A673 (cell line): ENCODE measurements at regions not wholly inside any gene's neighbourhood (a gene's known extent, or its start where the extent isn't known, plus 50 kb on each side); places are given as distances from the start of the nearest gene placed in this dataset.

Experiments used
- BruUV-seq: library from RNA; stranded (reverse); fragments of 400-500 nt; replicated peaks from 2 replicates; lab custom pipeline; 2021; lab: Mats Ljungman, UMichigan
- CTCF ChIA-PET: fragments of 300-600 bp; sonication (Branson Sonifier 250); formaldehyde crosslinking; loops from one replicate; lab custom pipeline; 2022; ENCODE audit warnings: antibody characterized with exemption; lab: Charles Lee
- POLR2A ChIA-PET: fragments of 300-600 bp; sonication (Branson Sonifier 250); formaldehyde crosslinking; loops from one replicate; lab custom pipeline; 2022; ENCODE audit warnings: antibody characterized with exemption; ENCODE audit not compliant: low non-redundant PET; lab: Charles Lee
- DNase-seq: peaks from one replicate; pipeline ENCODE4 v3.0.0-alpha.2; 2015; ENCODE audit warnings: low spot score
- H3K27ac ChIP-seq: fragments of 200-600 bp; sonication (generic); 2 replicates; pipeline ENCODE4 v1.5.1; 2016; ENCODE audit warnings: mixed run types, low read depth, mild to moderate bottlenecking, mixed read lengths, antibody characterized with exemption, low read length; ENCODE audit not compliant: poor library complexity, severe bottlenecking
- H3K27me3 ChIP-seq: fragments of 200-600 bp; sonication (generic); replicated peaks from 2 replicates; pipeline ENCODE4 v1.6.1; 2017; ENCODE audit warnings: mixed run types, low read depth, mild to moderate bottlenecking, mixed read lengths, antibody characterized with exemption, low read length; ENCODE audit not compliant: insufficient read depth, poor library complexity
- H3K36me3 ChIP-seq: fragments of 200-600 bp; sonication (generic); 2 replicates; pipeline ENCODE4 v1.6.1; 2016; ENCODE audit warnings: mixed run types, mild to moderate bottlenecking, mixed read lengths, antibody characterized with exemption, low read length; ENCODE audit not compliant: insufficient read depth, poor library complexity, severe bottlenecking
- H3K4me1 ChIP-seq: fragments of 200-600 bp; sonication (generic); 2 replicates; pipeline ENCODE4 v1.6.1; 2017; ENCODE audit warnings: mixed run types, mild to moderate bottlenecking, mixed read lengths, antibody characterized with exemption, low read length; ENCODE audit not compliant: insufficient read depth, poor library complexity, severe bottlenecking
- H3K4me3 ChIP-seq: fragments of 200-600 bp; sonication (generic); 2 replicates; pipeline ENCODE4 v1.5.1; 2016; ENCODE audit warnings: low read depth, mixed run types, mild to moderate bottlenecking, mixed read lengths, low read length; ENCODE audit not compliant: poor library complexity, severe bottlenecking
- H3K9me3 ChIP-seq: fragments of 200-600 bp; sonication (generic); 2 replicates; pipeline ENCODE4 v1.6.1; 2016; ENCODE audit warnings: mixed run types, low read depth, mild to moderate bottlenecking, mixed read lengths, antibody characterized with exemption, low read length; ENCODE audit not compliant: poor library complexity, severe bottlenecking
- EZH2 ChIP-seq: fragments of 200-600 bp; sonication (generic); IDR thresholded peaks from 2 replicates; pipeline ENCODE4 v1.6.1; 2017; ENCODE audit warnings: borderline replicate concordance, low read depth, mild to moderate bottlenecking, mixed read lengths, antibody characterized with exemption, low read length; ENCODE audit not compliant: poor library complexity, severe bottlenecking
- intact Hi-C: fragments of 100-400 bp; cut with micrococcal nuclease; formaldehyde crosslinking; loops from one replicate; pipeline ENCODE4 v1.10.0; 2022; ENCODE audit not compliant: unreplicated experiment
- TF ChIP-seq, protein P1 (sequence below): fragments of 300-800, 200-600 bp; sonication (generic); conservative IDR thresholded peaks from 2 replicates; pipeline ENCODE4 v1.5.1; 2017; ENCODE audit warnings: low read depth, mild to moderate bottlenecking, antibody characterized with exemption, low read length, moderate library complexity, mixed read lengths

DNA sequence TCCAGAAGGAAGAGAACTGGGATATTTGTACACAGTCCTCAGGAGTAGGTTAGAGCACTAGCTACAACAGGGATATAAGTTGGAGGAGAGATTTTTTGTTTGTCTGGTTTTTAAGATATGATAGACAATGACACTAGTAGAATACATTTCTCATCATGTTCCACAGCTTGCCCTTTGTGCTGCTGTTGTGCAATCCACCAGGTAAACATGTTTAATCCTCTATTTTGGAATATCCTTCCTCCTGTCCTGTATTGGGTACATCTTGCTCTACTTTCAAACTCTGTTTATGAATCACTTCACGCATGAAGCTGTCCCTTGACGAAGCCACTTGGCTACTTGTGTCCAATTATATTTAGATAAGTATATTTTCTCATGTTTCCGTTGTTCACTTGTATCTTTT lies 153.6 kb upstream of the TENT5A start:
- POLR2A ChIA-PET = interaction anchor here (0.6 kb wide), 1 partner anchor 55 kb away, joined by 6 read pairs; no protein-coding TSS in a partner anchor
- CTCF ChIA-PET = no interaction called here
- H3K36me3 ChIP-seq = no peaks in the 10 kb centered on the region
- H3K9me3 ChIP-seq = peaks cover 5% of the 10 kb centered on the region
- BruUV-seq = no TSS peak
- no peak overlapping the region for H3K4me3 ChIP-seq
- H3K27ac ChIP-seq = no peak overlapping the region
- intact Hi-C loops = no loop called here
- H3K4me1 ChIP-seq = no peaks in the 10 kb centered on the region
- no peak for DNase-seq
- no peaks in the 10 kb centered on the region for H3K27me3 ChIP-seq
- no peak for TF ChIP-seq EZH2
- TF ChIP-seq, protein P1, sequence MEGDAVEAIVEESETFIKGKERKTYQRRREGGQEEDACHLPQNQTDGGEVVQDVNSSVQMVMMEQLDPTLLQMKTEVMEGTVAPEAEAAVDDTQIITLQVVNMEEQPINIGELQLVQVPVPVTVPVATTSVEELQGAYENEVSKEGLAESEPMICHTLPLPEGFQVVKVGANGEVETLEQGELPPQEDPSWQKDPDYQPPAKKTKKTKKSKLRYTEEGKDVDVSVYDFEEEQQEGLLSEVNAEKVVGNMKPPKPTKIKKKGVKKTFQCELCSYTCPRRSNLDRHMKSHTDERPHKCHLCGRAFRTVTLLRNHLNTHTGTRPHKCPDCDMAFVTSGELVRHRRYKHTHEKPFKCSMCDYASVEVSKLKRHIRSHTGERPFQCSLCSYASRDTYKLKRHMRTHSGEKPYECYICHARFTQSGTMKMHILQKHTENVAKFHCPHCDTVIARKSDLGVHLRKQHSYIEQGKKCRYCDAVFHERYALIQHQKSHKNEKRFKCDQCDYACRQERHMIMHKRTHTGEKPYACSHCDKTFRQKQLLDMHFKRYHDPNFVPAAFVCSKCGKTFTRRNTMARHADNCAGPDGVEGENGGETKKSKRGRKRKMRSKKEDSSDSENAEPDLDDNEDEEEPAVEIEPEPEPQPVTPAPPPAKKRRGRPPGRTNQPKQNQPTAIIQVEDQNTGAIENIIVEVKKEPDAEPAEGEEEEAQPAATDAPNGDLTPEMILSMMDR = no peak

DNA sequence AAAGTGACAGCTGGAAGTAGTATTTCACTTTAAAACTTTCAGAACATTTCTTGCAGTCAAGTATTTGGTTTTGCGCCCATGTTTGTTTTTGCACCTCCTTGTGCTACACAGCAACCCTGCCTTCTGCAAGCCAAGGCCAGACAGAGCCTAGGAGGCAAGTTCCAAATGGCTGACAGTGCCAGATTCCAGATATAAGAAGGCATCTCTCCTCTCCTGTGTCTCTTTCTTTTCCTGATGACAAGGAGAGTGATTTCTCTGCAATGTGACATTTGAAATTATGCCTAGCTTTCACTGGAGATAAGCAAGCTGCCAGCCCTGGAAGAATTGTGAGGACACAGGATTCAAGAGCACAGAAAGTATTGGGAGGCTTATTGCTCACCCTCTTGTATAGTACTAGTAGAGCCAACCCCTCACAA lies 149.1 kb upstream of the TENT5A start:
- ChIA-PET POLR2A (no interaction called here), CTCF (no interaction called here)
- H3K27ac ChIP-seq = no peak overlapping the region
- no peaks in the 10 kb centered on the region for H3K27me3 ChIP-seq
- intact Hi-C loops = no loop called here
- no peaks in the 10 kb centered on the region for H3K36me3 ChIP-seq
- H3K9me3 ChIP-seq = peaks cover 5% of the 10 kb centered on the region
- no TSS peak for BruUV-seq
- TF ChIP-seq, protein P1 = no peak
- TF ChIP-seq EZH2 = no peak
- no peak for DNase-seq
- no peaks in the 10 kb centered on the region for H3K4me1 ChIP-seq
- H3K4me3 ChIP-seq = no peak overlapping the region

DNA sequence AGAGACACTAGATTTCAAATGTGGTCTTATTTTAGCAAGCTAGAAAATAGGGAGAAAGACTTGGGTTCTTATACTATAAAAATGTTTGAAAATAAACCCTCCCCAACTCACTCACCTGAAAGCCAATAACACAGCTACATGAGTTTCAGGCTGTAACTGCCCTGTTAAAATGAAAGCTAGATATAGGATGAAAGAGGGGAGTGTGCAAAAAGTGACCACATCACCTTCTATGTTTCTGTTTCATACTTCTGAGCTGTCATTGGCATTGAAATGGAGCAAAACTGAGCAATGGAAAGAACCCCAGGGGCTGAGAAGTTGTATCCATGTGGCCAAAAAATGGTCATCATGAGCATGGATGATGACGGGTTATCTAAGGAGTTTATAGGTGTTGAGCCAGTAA lies 148.1 kb upstream of the TENT5A start:
- no peak for DNase-seq
- BruUV-seq = no TSS peak
- no peak for TF ChIP-seq EZH2
- TF ChIP-seq, protein P1 = no peak
- H3K4me3 ChIP-seq = no peak overlapping the region
- no peaks in the 10 kb centered on the region for H3K36me3 ChIP-seq
- ChIA-PET CTCF (no interaction called here), POLR2A (no interaction called here)
- H3K27ac ChIP-seq = no peak overlapping the region
- intact Hi-C loops = no loop called here
- no peaks in the 10 kb centered on the region for H3K4me1 ChIP-seq
- peaks cover 5% of the 10 kb centered on the region for H3K9me3 ChIP-seq
- H3K27me3 ChIP-seq = no peaks in the 10 kb centered on the region
